RWPE2 (cell line): ENCODE measurements at regions not wholly inside any gene's neighbourhood (a gene's known extent, or its start where the extent isn't known, plus 50 kb on each side); places are given as distances from the start of the nearest gene placed in this dataset.

Experiments
- ATAC-seq: fragments of 200-7000 bp; cut with Tn5 transposase; 3 replicates; pipeline ENCODE4 v1.9.1; 2021; ENCODE audit warnings: low read depth
- DNase-seq: peaks from one replicate; pipeline ENCODE4 v3.0.0-alpha.2; 2020; ENCODE audit warnings: low spot score
- H3K27ac ChIP-seq: fragments of 450-650 bp; 2 replicates; pipeline ENCODE4 v1.5.1; 2017; ENCODE audit warnings: mild to moderate bottlenecking; ENCODE audit not compliant: poor library complexity, severe bottlenecking
- H3K27me3 ChIP-seq: fragments of 250-450 bp; sonication (Bioruptor Pico); 2 replicates; pipeline ENCODE4 v1.5.1; 2021; ENCODE audit warnings: mild to moderate bottlenecking, moderate library complexity; ENCODE audit not compliant: insufficient read depth, poor library complexity, severe bottlenecking
- H3K36me3 ChIP-seq: fragments of 250-450 bp; sonication (Bioruptor Pico); 2 replicates; pipeline ENCODE4 v1.5.1; 2020; ENCODE audit warnings: low read depth, mild to moderate bottlenecking, moderate library complexity
- H3K4me1 ChIP-seq: fragments of 250-450 bp; sonication (Bioruptor Pico); 2 replicates; pipeline ENCODE4 v1.5.1; 2021; ENCODE audit warnings: mild to moderate bottlenecking, moderate library complexity; ENCODE audit not compliant: insufficient read depth, poor library complexity, severe bottlenecking
- H3K4me3 ChIP-seq: fragments of 250-450 bp; sonication (Bioruptor Pico); 2 replicates; pipeline ENCODE4 v1.5.1; 2021; ENCODE audit warnings: mild to moderate bottlenecking, moderate library complexity; ENCODE audit not compliant: severe bottlenecking
- H3K9me3 ChIP-seq: fragments of 250-450 bp; sonication (Bioruptor Pico); 2 replicates; pipeline ENCODE4 v1.5.1; 2021; ENCODE audit warnings: mild to moderate bottlenecking, moderate library complexity; ENCODE audit not compliant: severe bottlenecking
- TF ChIP-seq, protein P1 (sequence below): fragments of 450-650 bp; IDR thresholded peaks from one replicate; pipeline ENCODE4 v1.5.1; 2017; ENCODE audit warnings: mild to moderate bottlenecking, moderate library complexity; ENCODE audit not compliant: poor library complexity, severe bottlenecking

- no peak for ATAC-seq
- no peaks in the 10 kb centered on the region for H3K27me3 ChIP-seq
These were observed 145.4 kb downstream of the SLC30A10 start for GRCh38 chr1:219782929-219783328.

GRCh38 chr1:219782311-219782710, 146.0 kb downstream of the SLC30A10 start:
- no peak for ATAC-seq
- Histone ChIP-seq H3K9me3 (no peaks in the 10 kb centered on the region), H3K4me3 (no peak overlapping the region), H3K4me1 (no peaks in the 10 kb centered on the region), H3K27me3 (no peaks in the 10 kb centered on the region), H3K27ac (no peak overlapping the region), H3K36me3 (no peaks in the 10 kb centered on the region)
- no peak for DNase-seq
- TF ChIP-seq, protein P1, sequence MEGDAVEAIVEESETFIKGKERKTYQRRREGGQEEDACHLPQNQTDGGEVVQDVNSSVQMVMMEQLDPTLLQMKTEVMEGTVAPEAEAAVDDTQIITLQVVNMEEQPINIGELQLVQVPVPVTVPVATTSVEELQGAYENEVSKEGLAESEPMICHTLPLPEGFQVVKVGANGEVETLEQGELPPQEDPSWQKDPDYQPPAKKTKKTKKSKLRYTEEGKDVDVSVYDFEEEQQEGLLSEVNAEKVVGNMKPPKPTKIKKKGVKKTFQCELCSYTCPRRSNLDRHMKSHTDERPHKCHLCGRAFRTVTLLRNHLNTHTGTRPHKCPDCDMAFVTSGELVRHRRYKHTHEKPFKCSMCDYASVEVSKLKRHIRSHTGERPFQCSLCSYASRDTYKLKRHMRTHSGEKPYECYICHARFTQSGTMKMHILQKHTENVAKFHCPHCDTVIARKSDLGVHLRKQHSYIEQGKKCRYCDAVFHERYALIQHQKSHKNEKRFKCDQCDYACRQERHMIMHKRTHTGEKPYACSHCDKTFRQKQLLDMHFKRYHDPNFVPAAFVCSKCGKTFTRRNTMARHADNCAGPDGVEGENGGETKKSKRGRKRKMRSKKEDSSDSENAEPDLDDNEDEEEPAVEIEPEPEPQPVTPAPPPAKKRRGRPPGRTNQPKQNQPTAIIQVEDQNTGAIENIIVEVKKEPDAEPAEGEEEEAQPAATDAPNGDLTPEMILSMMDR: no peak

More at GRCh38 chr1:219782929-219783328, 145.4 kb downstream of the SLC30A10 start:
- no peak overlapping the region for H3K4me3 ChIP-seq
- TF ChIP-seq, protein P1: no peak
- H3K27ac ChIP-seq: no peak overlapping the region
- DNase-seq: no peak
- no peaks in the 10 kb centered on the region for H3K4me1 ChIP-seq
- no peaks in the 10 kb centered on the region for H3K36me3 ChIP-seq
- H3K9me3 ChIP-seq: no peaks in the 10 kb centered on the region

GRCh38 chr1:219781491-219781890, 146.9 kb downstream of the SLC30A10 start:
- ATAC-seq: no peak
- Histone ChIP-seq H3K9me3 (no peaks in the 10 kb centered on the region), H3K27me3 (no peaks in the 10 kb centered on the region), H3K4me3 (no peak overlapping the region), H3K27ac (no peak overlapping the region), H3K36me3 (no peaks in the 10 kb centered on the region), H3K4me1 (no peaks in the 10 kb centered on the region)
- TF ChIP-seq, protein P1: no peak
- DNase-seq: no peak

GRCh38 chr1:219778793-219779369, 149.5 kb downstream of the SLC30A10 start:
- H3K27me3 ChIP-seq: no peaks in the 10 kb centered on the region
- no peaks in the 10 kb centered on the region for H3K9me3 ChIP-seq
- TF ChIP-seq, protein P1: no peak
- ATAC-seq: no peak
- no peak overlapping the region for H3K4me3 ChIP-seq
- DNase-seq: no peak
- H3K27ac ChIP-seq: no peak overlapping the region
- no peaks in the 10 kb centered on the region for H3K36me3 ChIP-seq
- no peaks in the 10 kb centered on the region for H3K4me1 ChIP-seq

DNA sequence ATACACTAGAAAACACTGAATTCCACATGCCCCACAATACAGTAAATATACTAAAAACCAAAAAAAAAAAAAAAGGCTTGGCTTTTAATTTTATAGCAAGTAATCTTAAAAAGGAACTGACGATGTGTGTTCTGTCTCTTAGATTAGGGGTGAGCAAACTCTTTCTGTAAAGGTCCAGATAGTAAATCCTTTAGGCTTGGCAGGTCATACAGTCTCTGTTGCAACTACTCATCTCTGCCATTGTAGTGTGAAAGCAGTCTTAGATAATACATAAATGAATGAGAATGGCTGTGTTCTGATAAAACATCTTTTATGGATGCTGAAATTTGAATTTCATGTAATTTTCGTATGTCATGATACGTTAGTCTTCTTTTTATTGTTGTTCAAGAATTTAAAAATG, 150.2 kb downstream of the SLC30A10 start:
- no peaks in the 10 kb centered on the region for H3K9me3 ChIP-seq
- no peak overlapping the region for H3K4me3 ChIP-seq
- H3K27ac ChIP-seq: no peak overlapping the region
- no peaks in the 10 kb centered on the region for H3K27me3 ChIP-seq
- no peaks in the 10 kb centered on the region for H3K36me3 ChIP-seq
- no peak for DNase-seq
- no peaks in the 10 kb centered on the region for H3K4me1 ChIP-seq
- no peak for ATAC-seq
- TF ChIP-seq, protein P1: no peak
